ENCODE measurements at regions not wholly inside any gene's neighbourhood (a gene's known extent, or its start where the extent isn't known, plus 50 kb on each side); places are given as distances from the start of the nearest gene placed in this dataset.

- no peaks in the 10 kb centered on the region for H3K9me3 ChIP-seq
- H3K4me1 ChIP-seq: no peaks in the 10 kb centered on the region
- H3K36me3 ChIP-seq: no peaks in the 10 kb centered on the region
- no peak for DNase-seq
- no peaks in the 10 kb centered on the region for H3K27me3 ChIP-seq
- TF ChIP-seq CTCF (IDR thresholded peaks at IDR 0.05) (no peak), POLR2AphosphoS5 (IDR thresholded peaks at IDR 0.05) (no peak), EP300 (IDR thresholded peaks at IDR 0.05) (no peak), POLR2A (IDR thresholded peaks at IDR 0.05) (no peak)
- H3K27ac ChIP-seq: no peak overlapping the region
- H3K4me3 ChIP-seq: no peak overlapping the region
- WGBS, 2 donors: 33 to 48% methylated on average over 5 of the region's 5 CpGs
- ATAC-seq (ENCODE audit: low FRiP score in 2 of 2): no peak
Measured at GRCh38 chr4:12926189-12927066, 557.7 kb downstream of the RAB28 start.

- no peak overlapping the region for H3K27ac ChIP-seq
- no peaks in the 10 kb centered on the region for H3K4me1 ChIP-seq
- no peak for DNase-seq
- TF ChIP-seq EP300 (IDR thresholded peaks at IDR 0.05): no peak
- TF ChIP-seq POLR2A (IDR thresholded peaks at IDR 0.05): no peak
- no peak for TF ChIP-seq POLR2AphosphoS5 (IDR thresholded peaks at IDR 0.05)
- no peak for TF ChIP-seq CTCF (IDR thresholded peaks at IDR 0.05)
- H3K4me3 ChIP-seq: no peak overlapping the region
- H3K36me3 ChIP-seq: no peaks in the 10 kb centered on the region
- ATAC-seq (ENCODE audit: low FRiP score in 2 of 2): no peak
- no peaks in the 10 kb centered on the region for H3K9me3 ChIP-seq
- no peaks in the 10 kb centered on the region for H3K27me3 ChIP-seq
- 86 to 88% methylated on average over 2 of the region's 2 CpGs for WGBS, 2 donors
Measured at GRCh38 chr4:12924728-12925320, 559.3 kb downstream of the RAB28 start.

GRCh38 chr4:12924253-12924652, 559.9 kb downstream of the RAB28 start:
- no peak overlapping the region for H3K4me3 ChIP-seq
- 79 to 82% methylated on average over 4 of the region's 4 CpGs for WGBS, 2 donors
- no peak for TF ChIP-seq POLR2A (IDR thresholded peaks at IDR 0.05)
- no peak for TF ChIP-seq EP300 (IDR thresholded peaks at IDR 0.05)
- TF ChIP-seq CTCF (IDR thresholded peaks at IDR 0.05): no peak
- TF ChIP-seq POLR2AphosphoS5 (IDR thresholded peaks at IDR 0.05): no peak
- ATAC-seq (ENCODE audit: low FRiP score in 2 of 2) (no peak), DNase-seq (no peak)
- no peaks in the 10 kb centered on the region for H3K36me3 ChIP-seq
- H3K4me1 ChIP-seq: no peaks in the 10 kb centered on the region
- H3K27me3 ChIP-seq: no peaks in the 10 kb centered on the region
- H3K9me3 ChIP-seq: no peaks in the 10 kb centered on the region
- H3K27ac ChIP-seq: no peak overlapping the region

GRCh38 chr4:12912896-12913418, 571.2 kb downstream of the RAB28 start:
- no peak for ATAC-seq (ENCODE audit: low FRiP score in 2 of 2)
- TF ChIP-seq EP300 (IDR thresholded peaks at IDR 0.05): no peak
- no peak for TF ChIP-seq CTCF (IDR thresholded peaks at IDR 0.05)
- no peak for TF ChIP-seq POLR2A (IDR thresholded peaks at IDR 0.05)
- TF ChIP-seq POLR2AphosphoS5 (IDR thresholded peaks at IDR 0.05): no peak
- 73 to 83% methylated on average over 2 of the region's 2 CpGs for WGBS, 2 donors

More at GRCh38 chr4:12912896-12913418, 571.2 kb downstream of the RAB28 start:
- no peak overlapping the region for H3K27ac ChIP-seq
- H3K36me3 ChIP-seq: no peaks in the 10 kb centered on the region
- DNase-seq: no peak
- no peak overlapping the region for H3K4me3 ChIP-seq
- H3K4me1 ChIP-seq: no peaks in the 10 kb centered on the region
- H3K27me3 ChIP-seq: no peaks in the 10 kb centered on the region
- H3K9me3 ChIP-seq: no peaks in the 10 kb centered on the region
